ENCODE measurements at regions not wholly inside any gene's neighbourhood (a gene's known extent, or its start where the extent isn't known, plus 50 kb on each side); places are given as distances from the start of the nearest gene placed in this dataset.
"Not testable (repeated sequence)": the region's sequence is repeated elsewhere in the genome, so short reads cannot be mapped to it uniquely, and the experiment has no call there.

- TF ChIP-seq MYC (IDR thresholded peaks at IDR 0.05; ENCODE audit: borderline replicate concordance, low read length), result no peak
- TF ChIP-seq EHF (CRISPR knock-in tag; IDR thresholded peaks at IDR 0.05), result no peak
- no peak for TF ChIP-seq NR3C1 (IDR thresholded peaks at IDR 0.05)
- no peak for TF ChIP-seq FOXS1 (CRISPR knock-in tag; IDR thresholded peaks at IDR 0.05)
- TF ChIP-seq BHLHE40 (IDR thresholded peaks at IDR 0.05; ENCODE audit: low read depth, low read length), result no peak
- TF ChIP-seq JUN (IDR thresholded peaks at IDR 0.05), result no peak
- no peak for TF ChIP-seq CHD4 (IDR thresholded peaks at IDR 0.05; ENCODE audit: borderline replicate concordance)
- TF ChIP-seq FOSB (CRISPR knock-in tag; IDR thresholded peaks at IDR 0.05), result no peak
- TF ChIP-seq RARB (CRISPR knock-in tag; IDR thresholded peaks at IDR 0.05), result no peak
- no peak for TF ChIP-seq TFCP2L1 (CRISPR knock-in tag; IDR thresholded peaks at IDR 0.05)
- TF ChIP-seq CEBPB (IDR thresholded peaks at IDR 0.05), result no peak
- no peak for TF ChIP-seq HOXB5 (CRISPR knock-in tag; IDR thresholded peaks at IDR 0.05)
- H3K9me3 ChIP-seq, result no peaks in the 10 kb centered on the region
- ATAC-seq, result no peak
- no peak overlapping the region for H3K27ac ChIP-seq
- no peak overlapping the region for H3K4me2 ChIP-seq
- H3K4me1 ChIP-seq, result no peaks in the 10 kb centered on the region
- DNase-seq (ENCODE audit: low read depth in 1 of 2, low spot score in 1 of 2), result no peak
- ChIA-PET POLR2A (no interaction called here), CTCF (no interaction called here)
- no peak overlapping the region for H3K4me3 ChIP-seq
- 0% methylated on average over 1 of the region's 1 CpG for WGBS (ENCODE audit: missing lambda C conversion rate)
- FAIRE-seq, result no peak
Observed at GRCh38 chr13:88507909-88508308, 836.7 kb downstream of the SLITRK5 start.

- H3K9me3 ChIP-seq; POLR2A ChIA-PET; CTCF ChIA-PET; FAIRE-seq; ATAC-seq; H3K27ac ChIP-seq; H3K4me3 ChIP-seq; H3K4me2 ChIP-seq; H3K4me1 ChIP-seq; DNase-seq (ENCODE audit: low read depth in 1 of 2, low spot score in 1 of 2): not testable (repeated sequence)
- 44% methylated on average over 3 of the region's 3 CpGs for WGBS (ENCODE audit: missing lambda C conversion rate)
Observed at GRCh38 chr13:88512993-88513392, 841.8 kb downstream of the SLITRK5 start.

- ChIA-PET CTCF (no interaction called here), POLR2A (no interaction called here)
- H3K4me1 ChIP-seq, result no peaks in the 10 kb centered on the region
- ATAC-seq (no peak), FAIRE-seq (no peak), DNase-seq (ENCODE audit: low read depth in 1 of 2, low spot score in 1 of 2) (no peak)
- WGBS (ENCODE audit: missing lambda C conversion rate), result 15% methylated on average over 6 of the region's 6 CpGs
- no peak overlapping the region for H3K4me3 ChIP-seq
- TF ChIP-seq E2F6 (IDR thresholded peaks at IDR 0.05; ENCODE audit: borderline replicate concordance, low read depth) (no peak), ESRRA (IDR thresholded peaks at IDR 0.05; ENCODE audit: borderline replicate concordance, low read length) (no peak), NR3C1 (IDR thresholded peaks at IDR 0.05) (no peak), EP300 (IDR thresholded peaks at IDR 0.05) (no peak), NPAS2 (CRISPR knock-in tag; IDR thresholded peaks at IDR 0.05; ENCODE audit: borderline replicate concordance) (no peak)
- no peaks in the 10 kb centered on the region for H3K9me3 ChIP-seq
- H3K4me2 ChIP-seq, result no peak overlapping the region
- H3K27ac ChIP-seq, result no peak overlapping the region
Observed at GRCh38 chr13:88526186-88526852, 855.1 kb downstream of the SLITRK5 start.

- TF ChIP-seq MYC (IDR thresholded peaks at IDR 0.05; ENCODE audit: borderline replicate concordance, low read length) (no peak), MAZ (IDR thresholded peaks at IDR 0.05; ENCODE audit: borderline replicate concordance, low read depth, low read length) (no peak), CHD2 (IDR thresholded peaks at IDR 0.05; ENCODE audit: low read length, partially characterized antibody) (no peak), ZNF302 (CRISPR knock-in tag; IDR thresholded peaks at IDR 0.05) (no peak), USF2 (IDR thresholded peaks at IDR 0.05) (no peak), HEYL (CRISPR knock-in tag; IDR thresholded peaks at IDR 0.05) (no peak), JUN (IDR thresholded peaks at IDR 0.05) (no peak), RARB (CRISPR knock-in tag; IDR thresholded peaks at IDR 0.05) (no peak), RCOR1 (IDR thresholded peaks at IDR 0.05; ENCODE audit: low read depth, low read length) (no peak), CBX8 (IDR thresholded peaks at IDR 0.05) (no peak), E2F6 (IDR thresholded peaks at IDR 0.05; ENCODE audit: borderline replicate concordance, low read depth) (no peak), EHMT2 (IDR thresholded peaks at IDR 0.05; ENCODE audit: low read depth) (no peak), PBX3 (IDR thresholded peaks at IDR 0.05) (no peak), HOXA7 (CRISPR knock-in tag; IDR thresholded peaks at IDR 0.05) (no peak), ZSCAN20 (CRISPR knock-in tag; IDR thresholded peaks at IDR 0.05) (no peak), EP300 (IDR thresholded peaks at IDR 0.05) (no peak), GATA3 (IDR thresholded peaks at IDR 0.05; ENCODE audit: borderline replicate concordance) (no peak), NR3C1 (IDR thresholded peaks at IDR 0.05) (no peak)
- Histone ChIP-seq H3K9me3 (no peaks in the 10 kb centered on the region), H3K4me1 (no peaks in the 10 kb centered on the region), H3K4me2 (no peak overlapping the region), H3K27ac (no peak overlapping the region), H3K4me3 (no peak overlapping the region)
- FAIRE-seq (no peak), DNase-seq (ENCODE audit: low read depth in 1 of 2, low spot score in 1 of 2) (no peak), ATAC-seq (no peak)
- 75% methylated on average over 6 of the region's 6 CpGs for WGBS (ENCODE audit: missing lambda C conversion rate)
- ChIA-PET CTCF (no interaction called here), POLR2A (no interaction called here)
Observed at GRCh38 chr13:88526853-88527215, 855.7 kb downstream of the SLITRK5 start.
